SKM-1 (cell line): ENCODE measurements at regions not wholly inside any gene's neighbourhood (a gene's known extent, or its start where the extent isn't known, plus 50 kb on each side); places are given as distances from the start of the nearest gene placed in this dataset.

ENCODE experiments used
- DNase-seq: peaks from one replicate; lab custom pipeline; 2025; ENCODE audit not compliant: unreplicated experiment; lab: John Stamatoyannopoulos, UW

GRCh38 chr2:155095613-155096012, 397.1 kb downstream of the KCNJ3 start:
- DNase-seq: no peak

DNA sequence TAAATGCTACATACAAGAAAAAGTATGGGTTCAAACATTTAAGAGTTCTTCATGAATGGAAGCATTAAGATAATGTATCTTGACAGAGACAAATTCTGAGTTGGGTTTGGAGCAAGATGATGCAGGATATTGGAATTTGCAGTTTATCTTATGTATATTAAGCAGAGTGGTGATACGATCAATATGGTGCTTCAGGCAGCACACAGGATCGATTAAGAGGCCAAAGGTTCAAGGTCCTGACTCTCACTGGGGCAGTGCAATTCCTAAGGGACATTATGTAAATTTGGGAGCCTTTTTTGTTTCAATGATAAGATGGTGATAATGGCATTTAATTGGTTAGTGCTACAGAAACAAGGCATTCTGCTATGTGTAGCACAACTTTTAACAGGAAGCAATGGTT, 381.9 kb downstream of the KCNJ3 start:
- DNase-seq: no peak

- DNase-seq: no peak
Observed at GRCh38 chr2:155070489-155070888, 372.0 kb downstream of the KCNJ3 start.

- no peak for DNase-seq
Observed at GRCh38 chr2:155062922-155063258, 364.4 kb downstream of the KCNJ3 start.

GRCh38 chr2:155062250-155062921, 363.9 kb downstream of the KCNJ3 start:
- no peak for DNase-seq

DNA sequence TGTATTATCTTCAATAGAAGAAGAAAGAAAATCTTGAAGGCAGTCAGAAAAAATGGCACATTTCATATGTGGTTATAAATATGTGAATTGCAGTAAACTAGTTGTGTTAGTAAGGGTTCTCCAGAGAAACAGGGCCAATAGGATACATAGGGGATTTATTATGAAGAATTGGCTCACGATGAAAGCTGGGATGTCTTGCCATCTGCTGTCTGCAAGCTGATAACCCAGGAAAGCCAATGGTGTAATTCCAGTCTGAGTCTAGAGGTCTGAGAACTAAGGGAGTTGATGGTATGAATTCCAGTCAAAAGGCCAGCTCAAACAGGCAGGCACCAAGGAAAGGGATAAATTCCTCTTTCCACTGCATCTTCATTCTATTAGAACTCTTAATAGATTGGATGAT, 362.4 kb downstream of the KCNJ3 start:
- DNase-seq: no peak

DNA sequence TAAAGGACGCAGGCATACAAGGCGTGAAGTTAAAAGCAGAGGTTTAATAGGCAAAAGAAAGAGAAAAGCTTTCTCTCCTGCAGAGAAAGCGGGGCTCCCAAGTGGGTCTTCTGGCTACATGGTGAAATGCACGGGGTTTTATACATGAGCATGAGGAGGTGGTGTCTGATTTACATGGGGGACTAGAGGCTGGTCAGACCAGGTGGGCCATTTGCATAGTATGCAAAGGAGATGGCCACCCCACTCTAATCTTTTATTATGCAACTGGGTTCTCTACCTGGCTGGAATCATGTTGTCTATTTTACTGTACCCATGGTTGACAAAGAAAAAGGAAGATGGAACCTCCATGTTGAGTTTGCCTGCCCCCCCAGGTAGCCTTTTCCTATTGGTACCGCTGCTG, 356.2 kb downstream of the KCNJ3 start:
- no peak for DNase-seq

- DNase-seq: no peak
Observed at GRCh38 chr2:155043097-155043496, 344.6 kb downstream of the KCNJ3 start.

DNA sequence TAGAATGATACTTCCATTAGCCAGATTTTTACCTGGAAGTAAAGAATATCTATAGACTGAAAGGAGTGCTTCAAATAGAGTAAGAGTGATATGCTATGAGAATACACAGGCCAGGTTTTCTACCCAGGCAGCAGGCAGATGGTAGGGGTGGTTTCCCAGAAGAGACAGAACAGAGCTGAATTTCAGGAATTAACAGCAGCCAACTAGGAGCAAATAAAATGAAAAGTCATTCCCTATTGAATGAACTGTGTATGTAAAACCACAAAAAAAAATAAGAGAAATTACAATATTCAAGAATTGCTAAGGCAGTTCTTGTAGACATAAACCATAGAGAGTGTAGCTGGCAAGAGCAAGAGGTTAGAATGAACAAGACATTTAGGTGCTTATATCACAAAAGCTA, 336.8 kb downstream of the KCNJ3 start:
- DNase-seq: no peak

GRCh38 chr2:155033652-155034051, 335.2 kb downstream of the KCNJ3 start:
- DNase-seq: no peak

DNA sequence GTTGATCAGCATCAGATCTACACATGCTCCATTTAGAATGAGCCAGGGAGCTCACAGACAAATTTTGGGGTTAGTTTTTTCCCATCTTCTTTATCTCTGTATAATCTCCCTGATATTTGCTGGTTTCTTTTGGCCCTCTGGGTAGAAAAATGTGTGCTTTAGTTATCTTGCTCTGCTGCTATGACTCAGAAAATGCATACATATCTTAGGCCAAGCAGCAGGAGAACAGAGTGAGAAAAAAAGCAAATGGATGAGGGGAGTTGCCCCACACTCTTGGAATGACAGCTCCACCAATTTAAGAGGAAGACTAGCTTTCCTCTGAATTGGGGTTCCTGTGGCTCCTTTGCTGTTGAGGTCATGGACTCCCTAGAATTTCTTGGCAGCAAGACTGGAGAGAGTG, 331.8 kb downstream of the KCNJ3 start:
- no peak for DNase-seq

- no peak for DNase-seq
Observed at GRCh38 chr2:155026651-155027174, 328.2 kb downstream of the KCNJ3 start.

GRCh38 chr2:155023674-155024073, 325.2 kb downstream of the KCNJ3 start:
- no peak for DNase-seq

- DNase-seq: no peak
Observed at GRCh38 chr2:155022531-155022930, 324.0 kb downstream of the KCNJ3 start.

- DNase-seq: no peak
Observed at GRCh38 chr2:155021618-155022017, 323.1 kb downstream of the KCNJ3 start.

GRCh38 chr2:155020246-155020645, 321.8 kb downstream of the KCNJ3 start:
- DNase-seq: no peak

GRCh38 chr2:155010925-155011324, 312.4 kb downstream of the KCNJ3 start:
- DNase-seq: no peak

DNA sequence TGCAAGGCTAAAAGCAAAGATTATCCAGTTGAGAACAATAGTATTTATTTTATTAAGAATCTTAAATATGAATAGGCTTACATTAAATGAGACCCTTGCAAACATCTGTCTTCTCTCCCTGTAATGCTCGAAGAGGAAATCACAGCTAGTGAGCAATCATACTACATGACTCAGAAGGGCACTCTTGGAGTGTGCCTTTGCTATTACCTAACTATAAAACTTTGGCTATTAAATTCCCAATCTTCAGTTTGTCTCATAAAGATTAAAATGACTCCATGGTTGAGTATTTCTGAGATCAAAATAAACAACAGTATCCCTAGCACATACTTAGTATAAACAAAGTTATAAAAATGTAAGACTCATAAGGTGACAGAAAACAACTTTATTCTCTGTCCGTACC, 296.9 kb downstream of the KCNJ3 start:
- no peak for DNase-seq

DNA sequence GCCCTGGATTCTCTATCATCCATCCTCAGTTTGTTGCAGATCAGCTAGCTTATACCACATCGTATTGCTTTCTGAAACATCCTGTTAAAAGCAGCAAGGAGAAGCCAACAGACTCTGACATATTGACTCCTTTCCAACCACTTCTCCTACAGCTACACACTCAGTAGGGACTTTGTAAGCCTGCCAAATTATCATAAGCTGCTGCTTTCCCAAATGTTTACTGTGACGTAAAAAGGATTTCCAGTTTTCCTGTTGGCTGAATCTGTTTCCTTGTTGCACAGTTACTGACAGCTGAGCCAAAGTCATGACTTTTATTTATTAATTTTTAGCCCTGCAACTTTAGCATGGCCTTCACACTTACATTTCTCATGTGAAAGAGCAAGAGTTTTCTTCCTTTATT, 294.3 kb downstream of the KCNJ3 start:
- no peak for DNase-seq

DNA sequence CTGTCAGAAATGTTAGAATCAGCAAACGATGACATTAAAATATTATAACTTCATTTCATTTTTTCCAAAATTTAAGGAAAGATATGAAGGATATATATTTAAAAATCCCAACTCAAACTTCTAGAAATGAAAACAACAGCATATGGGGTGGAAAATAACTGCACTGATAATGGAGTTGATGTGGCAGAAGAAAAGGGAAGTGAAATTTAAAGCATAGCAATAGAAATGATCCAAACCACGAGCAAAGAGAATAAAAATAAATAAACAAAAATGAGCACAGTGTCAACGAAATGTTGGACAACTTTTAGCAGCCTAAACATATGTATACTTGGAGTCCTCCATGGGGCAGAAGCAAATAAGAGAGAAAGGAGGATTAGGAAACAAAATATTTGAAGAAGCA, 280.2 kb downstream of the KCNJ3 start:
- no peak for DNase-seq

GRCh38 chr2:154978244-154978643, 279.7 kb downstream of the KCNJ3 start:
- no peak for DNase-seq

DNA sequence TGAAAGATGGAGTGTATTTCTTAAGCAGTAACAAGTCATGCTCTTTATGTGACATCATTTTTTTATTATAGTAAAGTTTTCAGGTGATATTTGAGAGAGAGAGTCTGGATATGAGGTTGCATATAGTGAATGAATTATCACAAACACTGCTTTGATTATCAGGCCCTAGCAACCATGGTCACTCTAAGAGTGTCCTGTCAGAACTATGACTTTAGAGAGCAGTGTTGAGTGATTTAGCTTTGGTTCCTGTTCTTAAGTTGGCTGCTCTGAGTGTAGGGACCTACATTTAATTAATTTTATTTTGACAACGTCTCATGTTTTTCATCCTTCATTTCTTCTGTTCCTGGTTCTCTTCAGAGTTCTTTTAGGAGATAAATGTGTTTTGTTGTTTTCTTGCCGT, 275.5 kb downstream of the KCNJ3 start:
- no peak for DNase-seq

DNA sequence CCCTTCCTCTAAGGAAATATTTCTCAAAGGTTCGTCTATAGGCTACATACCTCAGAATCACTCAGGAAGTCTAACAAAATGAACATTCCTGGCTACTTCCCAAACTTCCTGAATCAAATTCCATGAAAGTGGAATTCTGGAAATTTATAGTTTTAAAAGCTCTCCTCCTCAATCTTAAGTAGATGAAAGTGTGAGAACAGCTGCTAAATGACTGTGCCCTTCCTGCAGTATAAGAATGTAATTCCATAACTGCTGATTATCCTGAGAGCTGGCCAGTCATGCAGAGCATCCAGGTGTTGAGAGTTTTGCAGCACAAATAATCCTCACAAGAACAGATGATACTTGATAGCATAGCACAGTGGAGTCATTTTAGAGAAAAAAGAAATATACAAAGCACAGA, 265.0 kb downstream of the KCNJ3 start:
- DNase-seq: no peak
